ENCODE measurements at regions not wholly inside any gene's neighbourhood (a gene's known extent, or its start where the extent isn't known, plus 50 kb on each side); places are given as distances from the start of the nearest gene placed in this dataset.

DNA sequence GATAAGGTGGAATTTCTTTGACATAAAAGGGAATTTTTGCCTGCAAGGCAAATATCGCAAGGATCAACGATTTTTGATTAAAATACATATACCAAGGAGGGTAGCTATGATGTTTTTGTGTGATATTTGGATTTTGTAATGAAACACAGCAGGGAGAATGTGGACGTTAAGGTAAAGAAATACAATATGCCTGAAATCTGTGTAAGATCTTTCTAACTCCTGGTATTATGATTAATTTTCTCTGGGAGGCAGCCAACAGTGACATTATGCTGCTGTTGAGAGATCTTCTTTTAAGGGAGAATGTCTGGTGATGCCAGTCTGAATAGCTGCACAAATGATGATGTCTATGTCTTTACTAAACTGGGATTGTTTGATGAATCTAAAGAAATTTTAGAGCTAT, 972.2 kb downstream of the SQOR start:
- H3K9me3 ChIP-seq (ENCODE audit: low read length): no peaks in the 10 kb centered on the region
- H3K27ac ChIP-seq (ENCODE audit: low read depth, low read length, poor library complexity, severe bottlenecking): no peak overlapping the region
- intact Hi-C loops (cut with micrococcal nuclease; ENCODE audit: unreplicated experiment): no loop called here
- H2AFZ ChIP-seq (ENCODE audit: low read length): no peak overlapping the region
- POLR2A ChIA-PET: interaction anchor here (0.5 kb wide), 1 partner anchor 62 kb away, joined by 3 read pairs; no protein-coding TSS in a partner anchor
- H3K4me2 ChIP-seq (ENCODE audit: low read length): no peak overlapping the region
- H3K9me2 ChIP-seq (ENCODE audit: insufficient read depth, low read length): no peaks in the 10 kb centered on the region
- no peak overlapping the region for H3K4me3 ChIP-seq (ENCODE audit: low read depth, low read length, poor library complexity, severe bottlenecking)
- no peaks in the 10 kb centered on the region for H3K4me1 ChIP-seq (ENCODE audit: insufficient read depth, low read length, poor library complexity, severe bottlenecking)
- TF ChIP-seq, protein P1, sequence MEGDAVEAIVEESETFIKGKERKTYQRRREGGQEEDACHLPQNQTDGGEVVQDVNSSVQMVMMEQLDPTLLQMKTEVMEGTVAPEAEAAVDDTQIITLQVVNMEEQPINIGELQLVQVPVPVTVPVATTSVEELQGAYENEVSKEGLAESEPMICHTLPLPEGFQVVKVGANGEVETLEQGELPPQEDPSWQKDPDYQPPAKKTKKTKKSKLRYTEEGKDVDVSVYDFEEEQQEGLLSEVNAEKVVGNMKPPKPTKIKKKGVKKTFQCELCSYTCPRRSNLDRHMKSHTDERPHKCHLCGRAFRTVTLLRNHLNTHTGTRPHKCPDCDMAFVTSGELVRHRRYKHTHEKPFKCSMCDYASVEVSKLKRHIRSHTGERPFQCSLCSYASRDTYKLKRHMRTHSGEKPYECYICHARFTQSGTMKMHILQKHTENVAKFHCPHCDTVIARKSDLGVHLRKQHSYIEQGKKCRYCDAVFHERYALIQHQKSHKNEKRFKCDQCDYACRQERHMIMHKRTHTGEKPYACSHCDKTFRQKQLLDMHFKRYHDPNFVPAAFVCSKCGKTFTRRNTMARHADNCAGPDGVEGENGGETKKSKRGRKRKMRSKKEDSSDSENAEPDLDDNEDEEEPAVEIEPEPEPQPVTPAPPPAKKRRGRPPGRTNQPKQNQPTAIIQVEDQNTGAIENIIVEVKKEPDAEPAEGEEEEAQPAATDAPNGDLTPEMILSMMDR (conservative IDR thresholded peaks at IDR 0.05; ENCODE audit: low read length): no peak
- no peak for TF ChIP-seq EZH2phosphoT487 (IDR thresholded peaks at IDR 0.05; ENCODE audit: borderline replicate concordance, low read depth, low read length)
- H3K36me3 ChIP-seq (ENCODE audit: insufficient read depth, low read length): no peaks in the 10 kb centered on the region
- H4K20me1 ChIP-seq (ENCODE audit: insufficient read depth, low read length): no peaks in the 10 kb centered on the region
- DNase-seq (ENCODE audit: low spot score): no peak
- no TSS peak for BruUV-seq (replicated peaks)
- CTCF ChIA-PET (ENCODE audit: unreplicated experiment): no interaction called here
- H3K79me2 ChIP-seq (ENCODE audit: insufficient read depth, low read depth, low read length): no peaks in the 10 kb centered on the region

DNA sequence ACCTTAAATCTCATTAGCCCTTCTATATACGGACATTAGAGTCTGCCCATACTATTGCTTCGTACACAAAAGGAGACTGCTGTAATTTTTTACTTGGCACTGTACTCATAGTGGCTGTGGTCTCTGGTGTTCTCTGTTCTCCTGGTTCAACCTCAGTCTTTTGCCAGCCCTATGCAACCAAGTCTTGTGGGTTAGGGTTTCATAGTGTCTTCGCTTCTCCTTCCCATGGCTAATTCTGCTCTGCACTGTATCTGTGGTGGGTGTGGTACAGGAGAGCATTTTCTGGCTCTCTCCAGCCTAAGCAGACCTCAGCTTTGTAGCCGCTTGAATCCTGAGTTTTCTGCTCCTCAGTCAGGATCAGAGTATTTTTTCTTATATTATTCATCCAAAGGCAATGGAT, 981.2 kb downstream of the SQOR start:
- H3K4me1 ChIP-seq (ENCODE audit: insufficient read depth, low read length, poor library complexity, severe bottlenecking): no peaks in the 10 kb centered on the region
- H3K4me3 ChIP-seq (ENCODE audit: low read depth, low read length, poor library complexity, severe bottlenecking): no peak overlapping the region

DNA sequence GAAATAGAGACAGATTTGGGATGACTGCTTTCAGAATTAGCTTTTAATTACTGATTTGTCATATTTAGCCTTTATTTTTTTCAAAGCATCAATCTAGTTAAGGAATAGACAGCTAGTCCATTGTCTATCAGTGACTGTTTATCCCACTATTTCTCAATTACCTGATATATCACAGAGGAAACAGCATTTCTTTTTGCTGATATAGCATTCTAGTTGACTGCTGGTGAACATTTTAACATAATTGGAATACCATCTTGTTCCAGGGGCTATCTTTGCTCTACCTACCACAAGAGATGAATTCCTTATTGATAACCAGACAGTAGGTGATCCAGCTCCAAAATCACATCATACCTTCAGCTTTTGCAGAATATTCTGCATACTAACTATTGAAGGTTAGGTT, 982.7 kb downstream of the SQOR start:
- H3K4me1 ChIP-seq (ENCODE audit: insufficient read depth, low read length, poor library complexity, severe bottlenecking): no peaks in the 10 kb centered on the region
- no peak for DNase-seq (ENCODE audit: low spot score)
- POLR2A ChIA-PET: interaction anchor here (0.5 kb wide), 1 partner anchor 56 kb away, joined by 5 read pairs; no protein-coding TSS in a partner anchor
- H4K20me1 ChIP-seq (ENCODE audit: insufficient read depth, low read length): no peaks in the 10 kb centered on the region
- H3K9me2 ChIP-seq (ENCODE audit: insufficient read depth, low read length): no peaks in the 10 kb centered on the region
- H3K4me3 ChIP-seq (ENCODE audit: low read depth, low read length, poor library complexity, severe bottlenecking): no peak overlapping the region
- H3K27ac ChIP-seq (ENCODE audit: low read depth, low read length, poor library complexity, severe bottlenecking): no peak overlapping the region
- intact Hi-C loops (cut with micrococcal nuclease; ENCODE audit: unreplicated experiment): no loop called here
- H3K36me3 ChIP-seq (ENCODE audit: insufficient read depth, low read length): no peaks in the 10 kb centered on the region
- H3K4me2 ChIP-seq (ENCODE audit: low read length): no peak overlapping the region
- H3K9me3 ChIP-seq (ENCODE audit: low read length): no peaks in the 10 kb centered on the region
- no TSS peak for BruUV-seq (replicated peaks)
- CTCF ChIA-PET (ENCODE audit: unreplicated experiment): no interaction called here
- no peak overlapping the region for H2AFZ ChIP-seq (ENCODE audit: low read length)
- H3K79me2 ChIP-seq (ENCODE audit: insufficient read depth, low read depth, low read length): no peaks in the 10 kb centered on the region
- no peak for TF ChIP-seq EZH2phosphoT487 (IDR thresholded peaks at IDR 0.05; ENCODE audit: borderline replicate concordance, low read depth, low read length)
- TF ChIP-seq, protein P1 (conservative IDR thresholded peaks at IDR 0.05; ENCODE audit: low read length): no peak

More for the DNA sequence above, 981.2 kb downstream of the SQOR start:
- Histone ChIP-seq H2AFZ (ENCODE audit: low read length) (no peak overlapping the region), H3K36me3 (ENCODE audit: insufficient read depth, low read length) (no peaks in the 10 kb centered on the region), H3K4me2 (ENCODE audit: low read length) (no peak overlapping the region), H3K27ac (ENCODE audit: low read depth, low read length, poor library complexity, severe bottlenecking) (no peak overlapping the region), H4K20me1 (ENCODE audit: insufficient read depth, low read length) (no peaks in the 10 kb centered on the region), H3K9me2 (ENCODE audit: insufficient read depth, low read length) (no peaks in the 10 kb centered on the region), H3K9me3 (ENCODE audit: low read length) (no peaks in the 10 kb centered on the region), H3K79me2 (ENCODE audit: insufficient read depth, low read depth, low read length) (no peaks in the 10 kb centered on the region)
- intact Hi-C loops (cut with micrococcal nuclease; ENCODE audit: unreplicated experiment): no loop called here
- no peak for DNase-seq (ENCODE audit: low spot score)
- no TSS peak for BruUV-seq (replicated peaks)
- no peak for TF ChIP-seq EZH2phosphoT487 (IDR thresholded peaks at IDR 0.05; ENCODE audit: borderline replicate concordance, low read depth, low read length)
- TF ChIP-seq, protein P1 (conservative IDR thresholded peaks at IDR 0.05; ENCODE audit: low read length): no peak
- CTCF ChIA-PET (ENCODE audit: unreplicated experiment): no interaction called here
- POLR2A ChIA-PET: no interaction called here

Data from OCI-LY7 (cell line).